CD4-positive, alpha-beta T cell (primary cell): ENCODE measurements at regions not wholly inside any gene's neighbourhood (a gene's known extent, or its start where the extent isn't known, plus 50 kb on each side); places are given as distances from the start of the nearest gene placed in this dataset.
"Not testable (repeated sequence)": the region's sequence is repeated elsewhere in the genome, so short reads cannot be mapped to it uniquely, and the experiment has no call there.

Experiments
- ATAC-seq: fragments of 200-7000 bp; cut with Tn5 transposase; one replicate; pipeline ENCODE4 v1.10.0; 2022; ENCODE audit warnings: mild to moderate bottlenecking; ENCODE audit not compliant: poor library complexity
- CTCF ChIA-PET: fragments of 350-600 bp; sonication (Branson Sonifier 250); formaldehyde crosslinking; loops from one replicate; lab custom pipeline; 2021; ENCODE audit warnings: antibody characterized with exemption, inconsistent platforms; lab: Charles Lee
- POLR2A ChIA-PET: fragments of 350-600 bp; sonication (Branson Sonifier 250); formaldehyde crosslinking; loops from one replicate; lab custom pipeline; 2021; ENCODE audit warnings: antibody characterized with exemption, inconsistent platforms; lab: Charles Lee
- DNase-seq, 14 experiments: peaks; one replicate each; pipeline ENCODE4 v3.0.0-alpha.2; 2013 to 2020; ENCODE audit warnings: mixed read lengths in 2 of 14
- H3K27ac ChIP-seq, 2 donors: one replicate each; pipeline versions ENCODE4 v1.5.1 to v1.7.0; 2013; ENCODE audit warnings: low read length in 2 of 2, low read depth in 1 of 2, mild to moderate bottlenecking in 1 of 2
- H3K27me3 ChIP-seq, 2 experiments: 1 replicate in 1 of 2; 2 replicates in 1 of 2; pipeline versions ENCODE4 v1.6.1 to v1.7.0; 2013; ENCODE audit warnings: low read length in 2 of 2, control low read depth in 1 of 2, mild to moderate bottlenecking in 1 of 2, moderate library complexity in 1 of 2; ENCODE audit not compliant: insufficient read depth in 2 of 2, control insufficient read depth in 1 of 2
- H3K36me3 ChIP-seq: one replicate; pipeline ENCODE4 v1.6.1; 2013; ENCODE audit warnings: low read length, control low read depth; ENCODE audit not compliant: insufficient read depth
- H3K4me1 ChIP-seq: one replicate; pipeline ENCODE4 v1.6.1; 2013; ENCODE audit warnings: low read length, control low read depth; ENCODE audit not compliant: insufficient read depth
- H3K4me3 ChIP-seq: one replicate; pipeline ENCODE4 v1.5.1; 2013; ENCODE audit warnings: mild to moderate bottlenecking, low read length, moderate library complexity
- H3K9me3 ChIP-seq, 2 experiments: 1 replicate in 1 of 2; 2 replicates in 1 of 2; pipeline versions ENCODE4 v1.6.1 to v1.7.0; 2013; ENCODE audit warnings: low read length in 2 of 2, mild to moderate bottlenecking in 2 of 2, control low read depth in 1 of 2, moderate library complexity in 1 of 2; ENCODE audit not compliant: control insufficient read depth in 1 of 2, insufficient read depth in 1 of 2
- H3K27ac Mint-ChIP-seq: one replicate; pipeline ENCODE4 v1.8.0; 2020; ENCODE audit warnings: mixed read lengths
- H3K27me3 Mint-ChIP-seq: one replicate; pipeline ENCODE4 v1.8.0; 2021; ENCODE audit warnings: mixed read lengths
- H3K36me3 Mint-ChIP-seq: one replicate; pipeline ENCODE4 v1.8.0; 2021; ENCODE audit warnings: low read depth, mixed read lengths
- H3K4me1 Mint-ChIP-seq: one replicate; pipeline ENCODE4 v1.8.0; 2021; ENCODE audit warnings: low read depth, mixed read lengths
- H3K4me3 Mint-ChIP-seq: one replicate; pipeline ENCODE4 v1.8.0; 2020; ENCODE audit warnings: mild to moderate bottlenecking, mixed read lengths
- H3K9me3 Mint-ChIP-seq: one replicate; pipeline ENCODE4 v1.8.0; 2020; ENCODE audit warnings: mixed read lengths
- intact Hi-C, 2 experiments: fragments of 100-400 bp; cut with DNase I in 1 of 2; cut with micrococcal nuclease in 1 of 2; formaldehyde crosslinking; loops; one replicate each; pipeline versions ENCODE4 v1.15.1 to v1.9.0; 2023 to 2025; cut with DNase I, micrococcal nuclease
- TF ChIP-seq, protein P1 (sequence below): fragments of 200-600 bp; IDR thresholded peaks from one replicate; pipeline ENCODE4 v1.8.0; 2022; ENCODE audit warnings: antibody characterized with exemption, mild to moderate bottlenecking

DNA sequence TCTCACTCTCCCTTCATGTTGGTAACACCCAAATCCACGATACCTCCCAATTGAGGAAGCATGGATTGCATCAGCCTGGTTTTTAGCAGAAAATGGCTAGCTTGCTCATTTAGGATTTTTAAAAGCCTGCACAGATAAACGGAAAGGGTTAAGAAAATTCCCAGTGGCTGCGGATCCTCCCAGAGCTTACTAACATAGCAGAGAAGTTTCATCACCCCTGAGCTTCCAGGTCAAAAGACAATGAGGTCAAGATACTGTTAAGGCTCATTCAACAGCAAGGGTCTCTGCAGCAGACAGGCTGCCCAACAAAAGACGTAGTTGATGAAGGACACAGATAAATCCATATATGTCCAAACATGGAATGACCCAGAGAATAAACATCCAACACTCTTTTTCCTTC lies 220.2 kb downstream of the ASMT start:
- Histone ChIP-seq H3K27me3 (no peaks in the 10 kb centered on the region), H3K4me3 (no peak overlapping the region), H3K36me3 (no peaks in the 10 kb centered on the region), H3K4me1 (no peaks in the 10 kb centered on the region), H3K27ac (no peak overlapping the region), H3K9me3 (peaks cover 0 to 16% of the 10 kb centered on the region in 2 experiments)
- DNase-seq (no peak), ATAC-seq (no peak)
- TF ChIP-seq, protein P1, sequence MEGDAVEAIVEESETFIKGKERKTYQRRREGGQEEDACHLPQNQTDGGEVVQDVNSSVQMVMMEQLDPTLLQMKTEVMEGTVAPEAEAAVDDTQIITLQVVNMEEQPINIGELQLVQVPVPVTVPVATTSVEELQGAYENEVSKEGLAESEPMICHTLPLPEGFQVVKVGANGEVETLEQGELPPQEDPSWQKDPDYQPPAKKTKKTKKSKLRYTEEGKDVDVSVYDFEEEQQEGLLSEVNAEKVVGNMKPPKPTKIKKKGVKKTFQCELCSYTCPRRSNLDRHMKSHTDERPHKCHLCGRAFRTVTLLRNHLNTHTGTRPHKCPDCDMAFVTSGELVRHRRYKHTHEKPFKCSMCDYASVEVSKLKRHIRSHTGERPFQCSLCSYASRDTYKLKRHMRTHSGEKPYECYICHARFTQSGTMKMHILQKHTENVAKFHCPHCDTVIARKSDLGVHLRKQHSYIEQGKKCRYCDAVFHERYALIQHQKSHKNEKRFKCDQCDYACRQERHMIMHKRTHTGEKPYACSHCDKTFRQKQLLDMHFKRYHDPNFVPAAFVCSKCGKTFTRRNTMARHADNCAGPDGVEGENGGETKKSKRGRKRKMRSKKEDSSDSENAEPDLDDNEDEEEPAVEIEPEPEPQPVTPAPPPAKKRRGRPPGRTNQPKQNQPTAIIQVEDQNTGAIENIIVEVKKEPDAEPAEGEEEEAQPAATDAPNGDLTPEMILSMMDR, result no peak
- ChIA-PET POLR2A (no interaction called here), CTCF (no interaction called here)
- H3K36me3 Mint-ChIP-seq, result peaks cover under 1% of the 10 kb centered on the region
- no peaks in the 10 kb centered on the region for H3K4me1 Mint-ChIP-seq
- no peaks in the 10 kb centered on the region for H3K9me3 Mint-ChIP-seq
- H3K27me3 Mint-ChIP-seq, result no peaks in the 10 kb centered on the region
- intact Hi-C loops, result no loop called here
- no peak overlapping the region for H3K27ac Mint-ChIP-seq
- no peak overlapping the region for H3K4me3 Mint-ChIP-seq

GRCh38 chrX:1836683-1837082 lies 221.8 kb downstream of the ASMT start:
- no peaks in the 10 kb centered on the region for H3K36me3 ChIP-seq
- Mint-ChIP-seq H3K36me3 (peaks cover 3% of the 10 kb centered on the region), H3K9me3 (no peaks in the 10 kb centered on the region), H3K4me1 (no peaks in the 10 kb centered on the region), H3K27me3 (no peaks in the 10 kb centered on the region), H3K27ac (no peak overlapping the region), H3K4me3 (no peak overlapping the region)
- TF ChIP-seq, protein P1, result no peak
- intact Hi-C loops, result no loop called here
- H3K27ac ChIP-seq, result no peak overlapping the region
- H3K4me1 ChIP-seq, result no peaks in the 10 kb centered on the region
- ChIA-PET CTCF (no interaction called here), POLR2A (no interaction called here)
- ATAC-seq (no peak), DNase-seq (no peak)
- no peak overlapping the region for H3K4me3 ChIP-seq
- H3K27me3 ChIP-seq, result no peaks in the 10 kb centered on the region
- peaks cover 0 to 16% of the 10 kb centered on the region in 2 experiments for H3K9me3 ChIP-seq

DNA sequence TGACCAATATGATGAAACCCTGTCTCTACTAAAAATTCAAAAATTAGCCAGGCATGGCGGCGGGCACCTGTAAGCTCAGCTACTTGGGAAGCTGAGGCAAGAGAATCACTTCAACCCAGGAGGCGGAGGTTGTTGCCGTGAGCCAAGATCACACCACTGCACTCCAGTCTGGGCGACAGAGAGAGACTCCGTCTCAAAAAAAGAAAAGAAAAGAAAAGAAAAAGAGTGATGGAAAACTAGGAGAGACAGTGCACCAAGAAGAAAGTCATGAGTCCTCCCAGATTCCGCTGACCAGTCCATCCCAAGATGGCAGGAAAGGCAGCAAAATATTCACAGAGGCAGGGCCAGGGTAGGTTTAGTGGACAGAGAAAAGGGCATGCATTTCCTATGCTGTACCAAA lies 226.9 kb downstream of the ASMT start:
- no peaks in the 10 kb centered on the region for H3K27me3 ChIP-seq
- intact Hi-C loops, result no loop called here
- H3K36me3 Mint-ChIP-seq, result peaks cover 3% of the 10 kb centered on the region
- H3K4me1 Mint-ChIP-seq, result no peaks in the 10 kb centered on the region
- no peak for DNase-seq
- POLR2A ChIA-PET, result no interaction called here
- peaks cover 0 to 14% of the 10 kb centered on the region in 2 experiments for H3K9me3 ChIP-seq
- no peak overlapping the region for H3K4me3 Mint-ChIP-seq
- CTCF ChIA-PET, result no interaction called here
- no peaks in the 10 kb centered on the region for H3K36me3 ChIP-seq
- H3K27ac Mint-ChIP-seq, result no peak overlapping the region
- H3K4me3 ChIP-seq, result no peak overlapping the region
- TF ChIP-seq, protein P1, result no peak
- no peak overlapping the region for H3K27ac ChIP-seq
- H3K9me3 Mint-ChIP-seq, result no peaks in the 10 kb centered on the region
- no peak for ATAC-seq
- no peaks in the 10 kb centered on the region for H3K27me3 Mint-ChIP-seq
- no peaks in the 10 kb centered on the region for H3K4me1 ChIP-seq

DNA sequence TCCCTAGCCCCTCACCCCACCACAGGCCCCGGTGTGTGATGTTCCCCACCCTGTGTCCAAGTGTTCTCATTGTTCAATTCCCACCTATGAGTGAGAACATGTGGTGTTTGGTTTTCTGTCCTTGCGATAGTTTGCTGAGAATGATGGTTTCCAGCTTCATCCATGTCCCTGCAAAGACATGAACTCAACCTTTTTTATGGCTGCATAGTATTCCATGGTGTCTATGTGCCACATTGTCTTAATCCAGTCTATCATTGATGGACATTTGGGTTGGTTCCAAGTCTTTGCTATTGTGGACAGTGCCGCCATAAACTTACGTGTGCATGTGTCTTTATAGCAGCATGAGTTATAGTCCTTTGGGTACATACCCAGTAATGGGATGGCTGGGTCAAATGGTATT lies 232.1 kb downstream of the ASMT start:
- H3K4me3 ChIP-seq, H3K4me1 ChIP-seq, ATAC-seq, intact Hi-C loops, H3K27me3 ChIP-seq, H3K27me3 Mint-ChIP-seq, H3K4me1 Mint-ChIP-seq, POLR2A ChIA-PET, H3K4me3 Mint-ChIP-seq, H3K27ac Mint-ChIP-seq, H3K36me3 Mint-ChIP-seq, H3K9me3 Mint-ChIP-seq, CTCF ChIA-PET, H3K27ac ChIP-seq, DNase-seq, H3K36me3 ChIP-seq: not testable (repeated sequence)
- peaks cover 0 to 18% of the 10 kb centered on the region in 2 experiments for H3K9me3 ChIP-seq

DNA sequence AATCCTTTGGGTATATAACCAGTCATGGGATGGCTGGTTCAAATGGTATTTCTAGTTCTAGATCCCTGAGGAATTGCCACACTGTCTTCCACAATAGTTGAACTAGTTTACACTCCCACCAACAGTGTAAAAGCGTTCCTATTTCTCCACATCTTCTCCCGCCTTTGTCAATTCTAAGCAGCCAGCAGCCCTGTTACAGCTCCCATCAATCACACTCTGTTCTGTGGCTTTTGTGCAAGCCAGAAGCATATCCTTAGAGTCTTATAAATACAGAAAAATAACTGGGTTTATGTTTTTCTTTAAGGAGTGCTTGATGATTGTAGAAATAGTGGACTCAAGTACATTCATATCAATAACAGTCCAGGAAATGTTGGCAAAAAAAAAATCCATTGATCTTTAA lies 232.9 kb downstream of the ASMT start:
- H3K4me1 Mint-ChIP-seq, H3K27ac Mint-ChIP-seq, H3K27ac ChIP-seq, H3K9me3 Mint-ChIP-seq, intact Hi-C loops, H3K4me3 Mint-ChIP-seq, H3K27me3 ChIP-seq, H3K4me3 ChIP-seq, H3K27me3 Mint-ChIP-seq, H3K4me1 ChIP-seq, H3K36me3 Mint-ChIP-seq, CTCF ChIA-PET, POLR2A ChIA-PET, DNase-seq, H3K36me3 ChIP-seq, ATAC-seq: not testable (repeated sequence)
- peaks cover 0 to 18% of the 10 kb centered on the region in 2 experiments for H3K9me3 ChIP-seq
